B cell (primary cell): ENCODE measurements at regions not wholly inside any gene's neighbourhood (a gene's known extent, or its start where the extent isn't known, plus 50 kb on each side); places are given as distances from the start of the nearest gene placed in this dataset.

Experiments
- EZH2 ChIP-seq: IDR thresholded peaks from 2 replicates; pipeline ENCODE4 v1.6.1; 2012; ENCODE audit warnings: borderline replicate concordance, low read depth, mild to moderate bottlenecking, moderate library complexity, low read length; ENCODE audit not compliant: insufficient read depth, poor library complexity, severe bottlenecking
- TF ChIP-seq, protein P1 (sequence below): fragments of 200-600 bp; IDR thresholded peaks from one replicate; pipeline ENCODE4 v1.8.0; 2022; ENCODE audit warnings: antibody characterized with exemption, mild to moderate bottlenecking

- TF ChIP-seq, protein P1, sequence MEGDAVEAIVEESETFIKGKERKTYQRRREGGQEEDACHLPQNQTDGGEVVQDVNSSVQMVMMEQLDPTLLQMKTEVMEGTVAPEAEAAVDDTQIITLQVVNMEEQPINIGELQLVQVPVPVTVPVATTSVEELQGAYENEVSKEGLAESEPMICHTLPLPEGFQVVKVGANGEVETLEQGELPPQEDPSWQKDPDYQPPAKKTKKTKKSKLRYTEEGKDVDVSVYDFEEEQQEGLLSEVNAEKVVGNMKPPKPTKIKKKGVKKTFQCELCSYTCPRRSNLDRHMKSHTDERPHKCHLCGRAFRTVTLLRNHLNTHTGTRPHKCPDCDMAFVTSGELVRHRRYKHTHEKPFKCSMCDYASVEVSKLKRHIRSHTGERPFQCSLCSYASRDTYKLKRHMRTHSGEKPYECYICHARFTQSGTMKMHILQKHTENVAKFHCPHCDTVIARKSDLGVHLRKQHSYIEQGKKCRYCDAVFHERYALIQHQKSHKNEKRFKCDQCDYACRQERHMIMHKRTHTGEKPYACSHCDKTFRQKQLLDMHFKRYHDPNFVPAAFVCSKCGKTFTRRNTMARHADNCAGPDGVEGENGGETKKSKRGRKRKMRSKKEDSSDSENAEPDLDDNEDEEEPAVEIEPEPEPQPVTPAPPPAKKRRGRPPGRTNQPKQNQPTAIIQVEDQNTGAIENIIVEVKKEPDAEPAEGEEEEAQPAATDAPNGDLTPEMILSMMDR = no peak
- TF ChIP-seq EZH2 = no peak
Measured at GRCh38 chr5:30042677-30043076, 1150.8 kb upstream of the CDH6 start.
